Stimulated activated CD4-positive, alpha-beta T cell treated with anti-CD3 and anti-CD28 coated beads, Interleukin-2, amount 100 ng/mL, for 48 hours (primary cell): ENCODE measurements at regions not wholly inside any gene's neighbourhood (a gene's known extent, or its start where the extent isn't known, plus 50 kb on each side); places are given as distances from the start of the nearest gene placed in this dataset.
"Not testable (repeated sequence)": the region's sequence is repeated elsewhere in the genome, so short reads cannot be mapped to it uniquely, and the experiment has no call there.

ENCODE experiments used
- DNase-seq, 2 donors: peaks; one replicate each; pipeline ENCODE4 v3.0.0-alpha.2; 2020

DNA sequence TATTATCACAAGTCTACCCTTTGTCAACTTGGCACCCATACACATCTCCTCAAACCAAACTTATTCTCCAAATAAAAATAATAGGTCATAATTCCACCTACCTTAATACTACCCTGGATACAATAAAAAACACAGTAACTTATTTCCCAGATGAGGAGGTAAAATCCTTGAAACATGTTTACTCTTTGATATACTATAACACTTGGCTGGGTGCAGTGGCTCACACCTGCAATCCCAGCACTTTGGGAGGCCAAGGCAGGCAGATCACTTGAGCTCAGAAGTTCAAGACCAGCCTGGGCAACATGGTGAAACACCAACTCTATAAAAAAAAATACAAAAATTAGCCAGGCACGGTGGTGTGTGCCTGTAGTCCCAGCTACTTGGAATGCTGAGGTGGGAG is 54.4 kb upstream of the PRSS3 start:
- not testable (repeated sequence) for DNase-seq

DNA sequence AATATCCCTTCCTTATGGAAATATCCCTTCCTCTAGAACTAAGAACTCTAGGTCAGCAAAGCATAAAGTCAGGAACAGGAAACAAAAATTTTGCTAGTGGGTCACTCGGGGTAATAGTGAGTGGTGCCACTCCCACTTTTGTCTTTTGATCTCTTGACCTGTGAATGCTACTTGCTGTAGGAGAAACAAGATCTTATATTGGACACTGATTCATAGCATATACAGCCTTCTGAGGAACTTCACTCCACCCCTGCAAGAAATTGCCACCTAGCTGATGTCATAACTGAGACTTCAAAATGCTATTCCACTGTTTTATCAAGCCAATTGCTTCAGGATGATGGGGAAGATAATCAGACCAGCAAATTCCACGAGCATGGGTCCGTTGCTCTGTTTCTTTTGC is 53.3 kb upstream of the PRSS3 start:
- no peak for DNase-seq

DNA sequence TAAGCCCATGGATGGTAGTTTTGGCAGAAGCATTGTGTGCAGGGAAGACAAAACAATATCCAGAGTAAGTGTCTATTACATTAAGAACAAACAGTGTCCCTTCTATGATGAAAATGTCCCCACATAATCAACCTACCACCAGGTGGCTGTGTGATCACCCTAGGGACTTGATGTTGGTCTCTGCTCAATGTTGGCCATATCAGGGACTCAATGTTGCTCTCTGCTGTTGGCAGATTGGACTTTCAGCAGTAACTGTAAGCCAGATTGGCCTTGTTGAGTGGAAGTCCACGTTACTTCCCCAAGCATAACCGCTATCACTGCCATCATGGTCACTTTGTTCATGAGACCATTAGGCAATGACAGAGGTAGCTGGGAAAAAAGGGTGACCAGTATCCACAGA is 52.8 kb upstream of the PRSS3 start:
- DNase-seq, result no peak
